ENCODE measurements at regions not wholly inside any gene's neighbourhood (a gene's known extent, or its start where the extent isn't known, plus 50 kb on each side); places are given as distances from the start of the nearest gene placed in this dataset.

GRCh38 chr13:50078231-50078894 lies 63.1 kb downstream of the KCNRG start:
- TF ChIP-seq, protein P1, sequence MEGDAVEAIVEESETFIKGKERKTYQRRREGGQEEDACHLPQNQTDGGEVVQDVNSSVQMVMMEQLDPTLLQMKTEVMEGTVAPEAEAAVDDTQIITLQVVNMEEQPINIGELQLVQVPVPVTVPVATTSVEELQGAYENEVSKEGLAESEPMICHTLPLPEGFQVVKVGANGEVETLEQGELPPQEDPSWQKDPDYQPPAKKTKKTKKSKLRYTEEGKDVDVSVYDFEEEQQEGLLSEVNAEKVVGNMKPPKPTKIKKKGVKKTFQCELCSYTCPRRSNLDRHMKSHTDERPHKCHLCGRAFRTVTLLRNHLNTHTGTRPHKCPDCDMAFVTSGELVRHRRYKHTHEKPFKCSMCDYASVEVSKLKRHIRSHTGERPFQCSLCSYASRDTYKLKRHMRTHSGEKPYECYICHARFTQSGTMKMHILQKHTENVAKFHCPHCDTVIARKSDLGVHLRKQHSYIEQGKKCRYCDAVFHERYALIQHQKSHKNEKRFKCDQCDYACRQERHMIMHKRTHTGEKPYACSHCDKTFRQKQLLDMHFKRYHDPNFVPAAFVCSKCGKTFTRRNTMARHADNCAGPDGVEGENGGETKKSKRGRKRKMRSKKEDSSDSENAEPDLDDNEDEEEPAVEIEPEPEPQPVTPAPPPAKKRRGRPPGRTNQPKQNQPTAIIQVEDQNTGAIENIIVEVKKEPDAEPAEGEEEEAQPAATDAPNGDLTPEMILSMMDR (IDR thresholded peaks at IDR 0.05; ENCODE audit: low read length), result no peak
- Histone ChIP-seq H3K9ac (ENCODE audit: low read length) (peak overlapping the region; percentile 100), H3K4me1 (ENCODE audit: insufficient read depth, low read length, severe bottlenecking) (peaks cover 56% of the 10 kb centered on the region)

GRCh38 chr13:50078895-50079654 lies 63.8 kb downstream of the KCNRG start:
- Histone ChIP-seq H3K4me2 (ENCODE audit: low read length) (peak overlapping the region; percentile 89), H3K27ac (ENCODE audit: low read depth, low read length, poor library complexity, severe bottlenecking) (peak overlapping the region; percentile 95), H3K27me3 (ENCODE audit: insufficient read depth, low read length) (no peaks in the 10 kb centered on the region), H3K4me1 (ENCODE audit: insufficient read depth, low read length, severe bottlenecking) (peaks cover 55% of the 10 kb centered on the region), H3K4me3 (ENCODE audit: low read depth, low read length, poor library complexity, severe bottlenecking) (peak overlapping the region; percentile 95), H3K9me3 (ENCODE audit: low read length) (no peaks in the 10 kb centered on the region), H3K36me3 (ENCODE audit: insufficient read depth, low read length) (peaks cover 58% of the 10 kb centered on the region), H3K79me2 (ENCODE audit: insufficient read depth, low read length) (peaks cover 84% of the 10 kb centered on the region), H3K9ac (ENCODE audit: low read length) (peak overlapping the region; percentile 100), H2AFZ (ENCODE audit: low read length) (no peak overlapping the region), H4K20me1 (ENCODE audit: insufficient read depth, low read length) (0 out of 2 replicates have a peak, but pooled peaks cover 5% of the 10 kb centered on the region), H3K9me2 (ENCODE audit: low read depth, low read length) (no peaks in the 10 kb centered on the region), H3F3A (ENCODE audit: insufficient read depth, low read length) (no peaks in the 10 kb centered on the region)
- TF ChIP-seq, protein P1 (IDR thresholded peaks at IDR 0.05; ENCODE audit: low read length), result no peak
- no peak for TF ChIP-seq EZH2 (IDR thresholded peaks at IDR 0.05; ENCODE audit: borderline replicate concordance, low read length)

More at GRCh38 chr13:50078231-50078894, 63.1 kb downstream of the KCNRG start:
- Histone ChIP-seq H4K20me1 (ENCODE audit: insufficient read depth, low read length) (0 out of 2 replicates have a peak, but pooled peaks cover 5% of the 10 kb centered on the region), H3K4me2 (ENCODE audit: low read length) (peak overlapping the region; percentile 89), H2AFZ (ENCODE audit: low read length) (no peak overlapping the region), H3K9me3 (ENCODE audit: low read length) (no peaks in the 10 kb centered on the region), H3K27me3 (ENCODE audit: insufficient read depth, low read length) (no peaks in the 10 kb centered on the region), H3F3A (ENCODE audit: insufficient read depth, low read length) (0 out of 2 replicates have a peak, but pooled peaks cover 3% of the 10 kb centered on the region), H3K79me2 (ENCODE audit: insufficient read depth, low read length) (peaks cover 84% of the 10 kb centered on the region), H3K27ac (ENCODE audit: low read depth, low read length, poor library complexity, severe bottlenecking) (peak overlapping the region; percentile 95), H3K9me2 (ENCODE audit: low read depth, low read length) (no peaks in the 10 kb centered on the region), H3K4me3 (ENCODE audit: low read depth, low read length, poor library complexity, severe bottlenecking) (peak overlapping the region; percentile 95), H3K36me3 (ENCODE audit: insufficient read depth, low read length) (peaks cover 64% of the 10 kb centered on the region)

DNA sequence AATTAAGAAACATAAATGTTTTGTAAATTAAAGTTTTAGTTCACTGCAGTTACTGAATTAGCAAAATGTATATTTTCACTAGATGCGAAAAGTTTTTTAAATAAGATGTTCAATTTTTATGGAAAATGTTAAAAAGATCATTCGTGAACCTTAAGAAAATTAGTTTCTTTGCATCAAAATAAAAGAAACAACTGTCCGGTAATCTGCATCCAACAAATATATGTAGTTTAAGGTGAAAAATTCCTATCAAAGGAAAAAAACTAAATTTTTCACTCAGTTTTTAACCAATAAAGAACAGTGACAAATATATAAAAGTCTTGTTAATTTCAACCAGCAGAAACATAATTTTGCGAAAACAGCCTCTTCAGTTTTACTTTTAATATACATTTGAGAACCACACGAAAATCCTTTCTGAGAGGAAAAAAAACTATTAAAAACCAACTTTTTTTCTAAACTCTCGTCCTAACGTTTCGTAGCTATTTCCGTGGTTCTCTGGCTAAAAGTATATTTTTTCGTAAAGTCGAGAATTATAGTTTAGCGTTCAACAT lies 64.5 kb downstream of the KCNRG start:
- peak overlapping the region; percentile 89 for H3K4me2 ChIP-seq (ENCODE audit: low read length)
- no peaks in the 10 kb centered on the region for H3K27me3 ChIP-seq (ENCODE audit: insufficient read depth, low read length)
- H3K79me2 ChIP-seq (ENCODE audit: insufficient read depth, low read length), result peaks cover 84% of the 10 kb centered on the region
- H3K27ac ChIP-seq (ENCODE audit: low read depth, low read length, poor library complexity, severe bottlenecking), result peak overlapping the region; percentile 95
- peaks cover 58% of the 10 kb centered on the region for H3K36me3 ChIP-seq (ENCODE audit: insufficient read depth, low read length)
- H3K4me1 ChIP-seq (ENCODE audit: insufficient read depth, low read length, severe bottlenecking), result peaks cover 55% of the 10 kb centered on the region
- TF ChIP-seq EZH2 (IDR thresholded peaks at IDR 0.05; ENCODE audit: borderline replicate concordance, low read length), result no peak
- TF ChIP-seq, protein P1 (IDR thresholded peaks at IDR 0.05; ENCODE audit: low read length), result no peak
- no peaks in the 10 kb centered on the region for H3F3A ChIP-seq (ENCODE audit: insufficient read depth, low read length)
- peak overlapping the region; percentile 95 for H3K4me3 ChIP-seq (ENCODE audit: low read depth, low read length, poor library complexity, severe bottlenecking)
- H3K9ac ChIP-seq (ENCODE audit: low read length), result peak overlapping the region; percentile 100
- H3K9me3 ChIP-seq (ENCODE audit: low read length), result no peaks in the 10 kb centered on the region
- 0 out of 2 replicates have a peak, but pooled peaks cover 3% of the 10 kb centered on the region for H4K20me1 ChIP-seq (ENCODE audit: insufficient read depth, low read length)
- no peaks in the 10 kb centered on the region for H3K9me2 ChIP-seq (ENCODE audit: low read depth, low read length)
- no peak overlapping the region for H2AFZ ChIP-seq (ENCODE audit: low read length)

Data from OCI-LY1 (cell line).